GM23248 (cell line): ENCODE measurements at regions not wholly inside any gene's neighbourhood (a gene's known extent, or its start where the extent isn't known, plus 50 kb on each side); places are given as distances from the start of the nearest gene placed in this dataset.

Experiments used
- EZH2 ChIP-seq: fragments of 200-600 bp; sonication (generic); IDR thresholded peaks from 2 replicates; pipeline ENCODE4 v1.6.1; 2018; ENCODE audit warnings: antibody characterized with exemption, mild to moderate bottlenecking; ENCODE audit not compliant: insufficient read depth, poor library complexity, severe bottlenecking
- EZH2phosphoT487 ChIP-seq: fragments of 200-600 bp; sonication (generic); IDR thresholded peaks from 2 replicates; pipeline ENCODE4 v1.6.1; 2018; ENCODE audit warnings: antibody characterized with exemption, moderate library complexity, mild to moderate bottlenecking, low read depth; ENCODE audit not compliant: insufficient read depth

GRCh38 chr14:25861406-25861805 is 736.4 kb downstream of the NOVA1 start:
- TF ChIP-seq EZH2 (no peak), EZH2phosphoT487 (no peak)
